Right lobe of liver (tissue), 4 donors: ENCODE measurements at regions not wholly inside any gene's neighbourhood (a gene's known extent, or its start where the extent isn't known, plus 50 kb on each side); places are given as distances from the start of the nearest gene placed in this dataset.

Source experiments
- CTCF ChIP-seq, 4 donors: fragments of 200-600 bp in 3 of 4; fragments of 450-650 bp in 1 of 4; IDR thresholded peaks; one replicate each; pipeline versions ENCODE4 v1.5.1 to v1.8.0; 2016 to 2022; ENCODE audit warnings: antibody characterized with exemption in 4 of 4, mild to moderate bottlenecking in 2 of 4
- POLR2A ChIP-seq: fragments of 450-650 bp; IDR thresholded peaks from one replicate; pipeline ENCODE4 v1.6.1; 2017; ENCODE audit warnings: antibody characterized with exemption, mild to moderate bottlenecking
- donor health status: DM: no; HTN: no; CAD: no.
- donor health status: DM: no; HTN: no; CAD: no.
- donor health status: DM: no; HTN: yes; CAD: no.

GRCh38 chr5:82519558-82519957, 241.4 kb upstream of the RPS23 start:
- TF ChIP-seq POLR2A (no peak), CTCF (IDR thresholded peaks at IDR 0.05) (no peak)
